CD4-positive, alpha-beta T cell (primary cell): ENCODE measurements at regions not wholly inside any gene's neighbourhood (a gene's known extent, or its start where the extent isn't known, plus 50 kb on each side); places are given as distances from the start of the nearest gene placed in this dataset.

ENCODE experiments used
- ATAC-seq: fragments of 200-7000 bp; cut with Tn5 transposase; one replicate; pipeline ENCODE4 v1.10.0; 2022; ENCODE audit warnings: mild to moderate bottlenecking; ENCODE audit not compliant: poor library complexity
- CTCF ChIA-PET: fragments of 350-600 bp; sonication (Branson Sonifier 250); formaldehyde crosslinking; loops from one replicate; lab custom pipeline; 2021; ENCODE audit warnings: antibody characterized with exemption, inconsistent platforms; lab: Charles Lee
- POLR2A ChIA-PET: fragments of 350-600 bp; sonication (Branson Sonifier 250); formaldehyde crosslinking; loops from one replicate; lab custom pipeline; 2021; ENCODE audit warnings: antibody characterized with exemption, inconsistent platforms; lab: Charles Lee
- DNase-seq, 14 experiments: peaks; one replicate each; pipeline ENCODE4 v3.0.0-alpha.2; 2013 to 2020; ENCODE audit warnings: mixed read lengths in 2 of 14
- H3K27ac ChIP-seq, 2 donors: one replicate each; pipeline versions ENCODE4 v1.5.1 to v1.7.0; 2013; ENCODE audit warnings: low read length in 2 of 2, low read depth in 1 of 2, mild to moderate bottlenecking in 1 of 2
- H3K27me3 ChIP-seq, 2 experiments: 1 replicate in 1 of 2; 2 replicates in 1 of 2; pipeline versions ENCODE4 v1.6.1 to v1.7.0; 2013; ENCODE audit warnings: low read length in 2 of 2, control low read depth in 1 of 2, mild to moderate bottlenecking in 1 of 2, moderate library complexity in 1 of 2; ENCODE audit not compliant: insufficient read depth in 2 of 2, control insufficient read depth in 1 of 2
- H3K36me3 ChIP-seq: one replicate; pipeline ENCODE4 v1.6.1; 2013; ENCODE audit warnings: low read length, control low read depth; ENCODE audit not compliant: insufficient read depth
- H3K4me1 ChIP-seq: one replicate; pipeline ENCODE4 v1.6.1; 2013; ENCODE audit warnings: low read length, control low read depth; ENCODE audit not compliant: insufficient read depth
- H3K4me3 ChIP-seq: one replicate; pipeline ENCODE4 v1.5.1; 2013; ENCODE audit warnings: mild to moderate bottlenecking, low read length, moderate library complexity
- H3K9me3 ChIP-seq, 2 experiments: 1 replicate in 1 of 2; 2 replicates in 1 of 2; pipeline versions ENCODE4 v1.6.1 to v1.7.0; 2013; ENCODE audit warnings: low read length in 2 of 2, mild to moderate bottlenecking in 2 of 2, control low read depth in 1 of 2, moderate library complexity in 1 of 2; ENCODE audit not compliant: control insufficient read depth in 1 of 2, insufficient read depth in 1 of 2
- H3K27ac Mint-ChIP-seq: one replicate; pipeline ENCODE4 v1.8.0; 2020; ENCODE audit warnings: mixed read lengths
- H3K27me3 Mint-ChIP-seq: one replicate; pipeline ENCODE4 v1.8.0; 2021; ENCODE audit warnings: mixed read lengths
- H3K36me3 Mint-ChIP-seq: one replicate; pipeline ENCODE4 v1.8.0; 2021; ENCODE audit warnings: low read depth, mixed read lengths
- H3K4me1 Mint-ChIP-seq: one replicate; pipeline ENCODE4 v1.8.0; 2021; ENCODE audit warnings: low read depth, mixed read lengths
- H3K4me3 Mint-ChIP-seq: one replicate; pipeline ENCODE4 v1.8.0; 2020; ENCODE audit warnings: mild to moderate bottlenecking, mixed read lengths
- H3K9me3 Mint-ChIP-seq: one replicate; pipeline ENCODE4 v1.8.0; 2020; ENCODE audit warnings: mixed read lengths
- intact Hi-C, 2 experiments: fragments of 100-400 bp; cut with DNase I in 1 of 2; cut with micrococcal nuclease in 1 of 2; formaldehyde crosslinking; loops; one replicate each; pipeline versions ENCODE4 v1.15.1 to v1.9.0; 2023 to 2025; cut with DNase I, micrococcal nuclease
- TF ChIP-seq, protein P1 (sequence below): fragments of 200-600 bp; IDR thresholded peaks from one replicate; pipeline ENCODE4 v1.8.0; 2022; ENCODE audit warnings: antibody characterized with exemption, mild to moderate bottlenecking

- Histone ChIP-seq H3K9me3 (no peaks in the 10 kb centered on the region), H3K27ac (no peak overlapping the region), H3K4me1 (no peaks in the 10 kb centered on the region), H3K36me3 (no peaks in the 10 kb centered on the region), H3K4me3 (no peak overlapping the region), H3K27me3 (no peaks in the 10 kb centered on the region)
- Mint-ChIP-seq H3K27ac (no peak overlapping the region), H3K4me3 (no peak overlapping the region), H3K4me1 (no peaks in the 10 kb centered on the region), H3K27me3 (no peaks in the 10 kb centered on the region), H3K9me3 (no peaks in the 10 kb centered on the region), H3K36me3 (no peaks in the 10 kb centered on the region)
- intact Hi-C loops = no loop called here
- ChIA-PET CTCF (no interaction called here), POLR2A (no interaction called here)
- ATAC-seq (no peak), DNase-seq (no peak)
- TF ChIP-seq, protein P1, sequence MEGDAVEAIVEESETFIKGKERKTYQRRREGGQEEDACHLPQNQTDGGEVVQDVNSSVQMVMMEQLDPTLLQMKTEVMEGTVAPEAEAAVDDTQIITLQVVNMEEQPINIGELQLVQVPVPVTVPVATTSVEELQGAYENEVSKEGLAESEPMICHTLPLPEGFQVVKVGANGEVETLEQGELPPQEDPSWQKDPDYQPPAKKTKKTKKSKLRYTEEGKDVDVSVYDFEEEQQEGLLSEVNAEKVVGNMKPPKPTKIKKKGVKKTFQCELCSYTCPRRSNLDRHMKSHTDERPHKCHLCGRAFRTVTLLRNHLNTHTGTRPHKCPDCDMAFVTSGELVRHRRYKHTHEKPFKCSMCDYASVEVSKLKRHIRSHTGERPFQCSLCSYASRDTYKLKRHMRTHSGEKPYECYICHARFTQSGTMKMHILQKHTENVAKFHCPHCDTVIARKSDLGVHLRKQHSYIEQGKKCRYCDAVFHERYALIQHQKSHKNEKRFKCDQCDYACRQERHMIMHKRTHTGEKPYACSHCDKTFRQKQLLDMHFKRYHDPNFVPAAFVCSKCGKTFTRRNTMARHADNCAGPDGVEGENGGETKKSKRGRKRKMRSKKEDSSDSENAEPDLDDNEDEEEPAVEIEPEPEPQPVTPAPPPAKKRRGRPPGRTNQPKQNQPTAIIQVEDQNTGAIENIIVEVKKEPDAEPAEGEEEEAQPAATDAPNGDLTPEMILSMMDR = no peak
Measured at GRCh38 chr5:92494508-92494907, 1086.5 kb downstream of the NR2F1-AS1 start.

DNA sequence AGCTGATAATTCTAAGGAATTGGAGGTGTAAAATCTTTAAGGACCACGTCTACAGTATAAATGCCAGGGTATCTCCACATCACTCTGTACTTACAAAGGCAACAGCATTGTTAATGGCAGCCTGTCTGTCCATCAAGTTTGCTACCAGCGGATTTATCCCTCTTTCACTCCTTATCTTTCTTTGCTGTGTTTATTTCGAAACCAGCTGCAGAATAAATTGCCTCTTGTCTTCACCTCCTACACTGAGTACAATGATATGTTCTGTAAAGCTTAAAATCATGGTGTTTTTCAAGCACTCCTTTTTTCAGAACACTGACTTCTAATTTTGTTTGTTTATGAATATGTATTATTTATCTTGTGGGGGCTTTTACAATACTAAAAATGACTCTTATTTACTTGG is 1088.1 kb downstream of the NR2F1-AS1 start:
- ChIA-PET POLR2A (no interaction called here), CTCF (no interaction called here)
- no peak overlapping the region for H3K27ac ChIP-seq
- no peaks in the 10 kb centered on the region for H3K36me3 ChIP-seq
- H3K4me3 Mint-ChIP-seq = no peak overlapping the region
- H3K9me3 Mint-ChIP-seq = no peaks in the 10 kb centered on the region
- H3K9me3 ChIP-seq = no peaks in the 10 kb centered on the region
- DNase-seq (no peak), ATAC-seq (no peak)
- H3K4me3 ChIP-seq = no peak overlapping the region
- no peaks in the 10 kb centered on the region for H3K27me3 Mint-ChIP-seq
- no peak overlapping the region for H3K27ac Mint-ChIP-seq
- intact Hi-C loops = no loop called here
- no peaks in the 10 kb centered on the region for H3K36me3 Mint-ChIP-seq
- no peaks in the 10 kb centered on the region for H3K27me3 ChIP-seq
- H3K4me1 ChIP-seq = no peaks in the 10 kb centered on the region
- TF ChIP-seq, protein P1 = no peak
- H3K4me1 Mint-ChIP-seq = no peaks in the 10 kb centered on the region

DNA sequence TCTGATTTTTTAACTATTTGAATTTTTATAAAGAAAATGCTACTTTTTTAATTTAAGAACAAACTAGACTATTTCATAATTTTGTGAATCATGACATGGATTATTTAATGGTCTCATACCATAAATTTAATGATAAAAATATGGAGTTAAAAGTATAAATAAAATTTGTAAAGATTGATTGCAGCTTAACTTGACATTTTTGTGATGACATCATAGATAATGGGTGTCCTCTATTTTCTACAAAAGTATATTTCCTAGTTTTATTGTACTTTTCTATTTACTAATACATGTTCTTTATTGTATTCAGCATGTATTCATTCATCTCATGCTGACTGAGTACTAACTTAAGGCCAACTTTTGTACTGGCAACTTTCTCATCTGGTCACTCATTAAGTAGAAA is 1096.5 kb downstream of the NR2F1-AS1 start:
- no peak for ATAC-seq
- Histone ChIP-seq H3K27me3 (no peaks in the 10 kb centered on the region), H3K27ac (no peak overlapping the region), H3K36me3 (no peaks in the 10 kb centered on the region), H3K9me3 (no peaks in the 10 kb centered on the region), H3K4me1 (no peaks in the 10 kb centered on the region), H3K4me3 (no peak overlapping the region)
- H3K4me3 Mint-ChIP-seq = no peak overlapping the region
- H3K4me1 Mint-ChIP-seq = no peaks in the 10 kb centered on the region
- no peak for DNase-seq
- ChIA-PET CTCF (no interaction called here), POLR2A (no interaction called here)
- no peak overlapping the region for H3K27ac Mint-ChIP-seq
- peaks cover 5% of the 10 kb centered on the region for H3K9me3 Mint-ChIP-seq
- TF ChIP-seq, protein P1 = no peak
- H3K36me3 Mint-ChIP-seq = no peaks in the 10 kb centered on the region
- intact Hi-C loops = no loop called here
- H3K27me3 Mint-ChIP-seq = no peaks in the 10 kb centered on the region
